Panc1 (cell line): ENCODE measurements at regions not wholly inside any gene's neighbourhood (a gene's known extent, or its start where the extent isn't known, plus 50 kb on each side); places are given as distances from the start of the nearest gene placed in this dataset.

Experiments used
- POLR2AphosphoS5 ChIP-seq: IDR thresholded peaks from 2 replicates; pipeline ENCODE4 v1.6.1; 2012; ENCODE audit warnings: mild to moderate bottlenecking, low read depth, low read length, moderate library complexity
- SIN3A ChIP-seq: IDR thresholded peaks from 2 replicates; pipeline ENCODE4 v1.6.1; 2012; ENCODE audit warnings: low read depth, mild to moderate bottlenecking, low read length, moderate library complexity, borderline replicate concordance; ENCODE audit not compliant: insufficient read depth
- TCF7L2 ChIP-seq: IDR thresholded peaks from 2 replicates; pipeline ENCODE4 v1.6.1; 2011; ENCODE audit warnings: mild to moderate bottlenecking, low read depth, low read length, inconsistent platforms
- TF ChIP-seq, protein P1 (sequence below): fragments of 450-650 bp; IDR thresholded peaks from 2 replicates; pipeline ENCODE4 v1.5.1; 2017; ENCODE audit warnings: mild to moderate bottlenecking
- TF ChIP-seq, protein P2 (sequence below), 2 experiments: IDR thresholded peaks; 2 replicates each; pipeline ENCODE4 v1.6.1; 2011 to 2012; ENCODE audit warnings: low read depth in 2 of 2, control low read depth in 1 of 2, low read length in 1 of 2, mild to moderate bottlenecking in 1 of 2, moderate library complexity in 1 of 2; ENCODE audit not compliant: insufficient read depth in 1 of 2

DNA sequence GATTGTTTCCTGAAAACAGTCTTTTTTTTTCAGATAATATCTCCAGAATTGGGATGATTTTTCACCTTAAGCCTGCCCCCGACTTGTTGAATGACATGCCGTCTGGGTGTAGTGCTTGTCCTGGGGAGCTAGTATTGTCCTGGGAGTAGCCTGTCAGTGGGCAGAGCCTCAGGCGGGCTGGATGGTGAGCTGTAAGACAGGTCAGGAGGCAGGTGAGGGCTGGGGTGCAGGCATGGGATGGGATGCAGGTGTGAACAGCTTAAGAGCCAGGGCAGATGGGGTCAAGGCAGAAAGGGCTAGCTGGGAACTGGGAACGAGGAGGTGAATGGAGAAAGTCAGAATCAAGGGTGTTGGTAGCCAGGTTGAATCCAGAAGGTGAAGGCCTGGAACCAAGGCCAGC lies 200.2 kb downstream of the CSNK2A3 start:
- TF ChIP-seq, protein P1, sequence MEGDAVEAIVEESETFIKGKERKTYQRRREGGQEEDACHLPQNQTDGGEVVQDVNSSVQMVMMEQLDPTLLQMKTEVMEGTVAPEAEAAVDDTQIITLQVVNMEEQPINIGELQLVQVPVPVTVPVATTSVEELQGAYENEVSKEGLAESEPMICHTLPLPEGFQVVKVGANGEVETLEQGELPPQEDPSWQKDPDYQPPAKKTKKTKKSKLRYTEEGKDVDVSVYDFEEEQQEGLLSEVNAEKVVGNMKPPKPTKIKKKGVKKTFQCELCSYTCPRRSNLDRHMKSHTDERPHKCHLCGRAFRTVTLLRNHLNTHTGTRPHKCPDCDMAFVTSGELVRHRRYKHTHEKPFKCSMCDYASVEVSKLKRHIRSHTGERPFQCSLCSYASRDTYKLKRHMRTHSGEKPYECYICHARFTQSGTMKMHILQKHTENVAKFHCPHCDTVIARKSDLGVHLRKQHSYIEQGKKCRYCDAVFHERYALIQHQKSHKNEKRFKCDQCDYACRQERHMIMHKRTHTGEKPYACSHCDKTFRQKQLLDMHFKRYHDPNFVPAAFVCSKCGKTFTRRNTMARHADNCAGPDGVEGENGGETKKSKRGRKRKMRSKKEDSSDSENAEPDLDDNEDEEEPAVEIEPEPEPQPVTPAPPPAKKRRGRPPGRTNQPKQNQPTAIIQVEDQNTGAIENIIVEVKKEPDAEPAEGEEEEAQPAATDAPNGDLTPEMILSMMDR, result no peak
- TF ChIP-seq POLR2AphosphoS5 (no peak), SIN3A (no peak), TCF7L2 (no peak)
- TF ChIP-seq, protein P2, sequence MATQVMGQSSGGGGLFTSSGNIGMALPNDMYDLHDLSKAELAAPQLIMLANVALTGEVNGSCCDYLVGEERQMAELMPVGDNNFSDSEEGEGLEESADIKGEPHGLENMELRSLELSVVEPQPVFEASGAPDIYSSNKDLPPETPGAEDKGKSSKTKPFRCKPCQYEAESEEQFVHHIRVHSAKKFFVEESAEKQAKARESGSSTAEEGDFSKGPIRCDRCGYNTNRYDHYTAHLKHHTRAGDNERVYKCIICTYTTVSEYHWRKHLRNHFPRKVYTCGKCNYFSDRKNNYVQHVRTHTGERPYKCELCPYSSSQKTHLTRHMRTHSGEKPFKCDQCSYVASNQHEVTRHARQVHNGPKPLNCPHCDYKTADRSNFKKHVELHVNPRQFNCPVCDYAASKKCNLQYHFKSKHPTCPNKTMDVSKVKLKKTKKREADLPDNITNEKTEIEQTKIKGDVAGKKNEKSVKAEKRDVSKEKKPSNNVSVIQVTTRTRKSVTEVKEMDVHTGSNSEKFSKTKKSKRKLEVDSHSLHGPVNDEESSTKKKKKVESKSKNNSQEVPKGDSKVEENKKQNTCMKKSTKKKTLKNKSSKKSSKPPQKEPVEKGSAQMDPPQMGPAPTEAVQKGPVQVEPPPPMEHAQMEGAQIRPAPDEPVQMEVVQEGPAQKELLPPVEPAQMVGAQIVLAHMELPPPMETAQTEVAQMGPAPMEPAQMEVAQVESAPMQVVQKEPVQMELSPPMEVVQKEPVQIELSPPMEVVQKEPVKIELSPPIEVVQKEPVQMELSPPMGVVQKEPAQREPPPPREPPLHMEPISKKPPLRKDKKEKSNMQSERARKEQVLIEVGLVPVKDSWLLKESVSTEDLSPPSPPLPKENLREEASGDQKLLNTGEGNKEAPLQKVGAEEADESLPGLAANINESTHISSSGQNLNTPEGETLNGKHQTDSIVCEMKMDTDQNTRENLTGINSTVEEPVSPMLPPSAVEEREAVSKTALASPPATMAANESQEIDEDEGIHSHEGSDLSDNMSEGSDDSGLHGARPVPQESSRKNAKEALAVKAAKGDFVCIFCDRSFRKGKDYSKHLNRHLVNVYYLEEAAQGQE (IDR thresholded peaks at IDR 0.05; ENCODE audit: insufficient read depth in 1 of 2, low read depth in 2 of 2, low read length in 1 of 2), result no peak
